IMR-90 (cell line): ENCODE measurements at regions not wholly inside any gene's neighbourhood (a gene's known extent, or its start where the extent isn't known, plus 50 kb on each side); places are given as distances from the start of the nearest gene placed in this dataset.

ENCODE experiments used
- ATAC-seq: fragments of 200-7000 bp; cut with Tn5 transposase; 2 replicates; pipeline ENCODE4 v1.9.1; 2020; ENCODE audit warnings: low read depth, mild to moderate bottlenecking, moderate library complexity
- BruUV-seq: library from RNA; stranded (reverse); fragments of 400-500 nt; replicated peaks from 2 replicates; lab custom pipeline; 2021; lab: Mats Ljungman, UMichigan
- CTCF ChIA-PET: fragments of 300-600 bp; formaldehyde crosslinking; extraction: SDS; loops from one replicate; lab custom pipeline; 2021; ENCODE audit warnings: antibody characterized with exemption; lab: Yijun Ruan, JAX
- POLR2A ChIA-PET: fragments of 300-600 bp; sonication (Branson Sonifier 250); formaldehyde crosslinking; loops from one replicate; lab custom pipeline; 2022; ENCODE audit warnings: antibody characterized with exemption; ENCODE audit not compliant: unreplicated experiment; lab: Charles Lee
- DNase-seq: peaks from one replicate; pipeline ENCODE4 v3.0.0; 2013
- H2AFZ ChIP-seq: replicated peaks from 2 replicates; pipeline ENCODE3; 2013; ENCODE audit warnings: low read length, mild to moderate bottlenecking; ENCODE audit not compliant: poor library complexity
- H2AK5ac ChIP-seq: 2 replicates; pipeline ENCODE4 v1.6.1; 2013; ENCODE audit warnings: low read depth, low read length, inconsistent platforms
- H2AK9ac ChIP-seq: replicated peaks from 2 replicates; pipeline ENCODE3; 2013; ENCODE audit warnings: mild to moderate bottlenecking, low read depth, low read length, moderate library complexity; ENCODE audit not compliant: poor library complexity
- H2BK120ac ChIP-seq: 2 replicates; pipeline ENCODE4 v1.6.1; 2013; ENCODE audit warnings: low read depth, low read length, inconsistent platforms
- H2BK15ac ChIP-seq: 3 replicates; pipeline ENCODE4 v1.6.1; 2013; ENCODE audit warnings: low read depth, low read length, inconsistent platforms
- H2BK20ac ChIP-seq: 2 replicates; pipeline ENCODE4 v1.6.1; 2013; ENCODE audit warnings: low read depth, mild to moderate bottlenecking, inconsistent platforms, low read length, moderate library complexity
- H2BK5ac ChIP-seq: 2 replicates; pipeline ENCODE4 v1.6.1; 2013; ENCODE audit warnings: mild to moderate bottlenecking, low read depth, low read length, inconsistent platforms; ENCODE audit not compliant: poor library complexity, severe bottlenecking
- H3K14ac ChIP-seq: replicated peaks from 2 replicates; pipeline ENCODE4 v1.6.1; 2013; ENCODE audit warnings: low read depth, low read length, inconsistent platforms
- H3K18ac ChIP-seq: 2 replicates; pipeline ENCODE4 v1.6.1; 2013; ENCODE audit warnings: low read depth, low read length, control low read depth
- H3K23ac ChIP-seq: 2 replicates; pipeline ENCODE4 v1.6.1; 2013; ENCODE audit warnings: low read depth, low read length, inconsistent platforms
- H3K27ac ChIP-seq: 2 replicates; pipeline ENCODE4 v1.5.1; 2013; ENCODE audit warnings: mild to moderate bottlenecking, control low read depth, low read length; ENCODE audit not compliant: insufficient read depth
- H3K27me3 ChIP-seq: 2 replicates; pipeline ENCODE4 v1.6.1; 2013; ENCODE audit warnings: low read length; ENCODE audit not compliant: control insufficient read depth, insufficient read depth
- H3K36me3 ChIP-seq: 2 replicates; pipeline ENCODE4 v1.6.1; 2013; ENCODE audit warnings: low read length, mixed read lengths; ENCODE audit not compliant: control insufficient read depth, insufficient read depth
- H3K4ac ChIP-seq: 2 replicates; pipeline ENCODE4 v1.6.1; 2013; ENCODE audit warnings: low read depth, low read length, inconsistent platforms
- H3K4me1 ChIP-seq: 2 replicates; pipeline ENCODE4 v1.6.1; 2013; ENCODE audit warnings: low read length, mixed read lengths; ENCODE audit not compliant: control insufficient read depth, insufficient read depth
- H3K4me2 ChIP-seq: 2 replicates; pipeline ENCODE4 v1.6.1; 2013; ENCODE audit warnings: low read depth, mild to moderate bottlenecking, control low read depth, low read length, moderate library complexity
- H3K4me3 ChIP-seq: 2 replicates; pipeline ENCODE4 v1.5.1; 2013; ENCODE audit warnings: low read depth, mild to moderate bottlenecking, control low read depth, low read length, moderate library complexity; ENCODE audit not compliant: insufficient read depth
- H3K56ac ChIP-seq: 2 replicates; pipeline ENCODE4 v1.6.1; 2013; ENCODE audit warnings: low read length, inconsistent platforms; ENCODE audit not compliant: insufficient read depth; ENCODE audit errors: extremely low read depth
- H3K79me1 ChIP-seq, 2 experiments: 2 replicates each; pipeline ENCODE4 v1.6.1; 2013; ENCODE audit warnings: low read length in 2 of 2, inconsistent platforms in 1 of 2, low read depth in 1 of 2
- H3K9ac ChIP-seq: 2 replicates; pipeline ENCODE4 v1.6.1; 2013; ENCODE audit warnings: low read depth, low read length, control low read depth
- H3K9me1 ChIP-seq: 2 replicates; pipeline ENCODE4 v1.6.1; 2013; ENCODE audit warnings: low read length, inconsistent platforms; ENCODE audit not compliant: insufficient read depth
- H3K9me3 ChIP-seq: 2 replicates; pipeline ENCODE4 v1.6.1; 2013; ENCODE audit warnings: low read length; ENCODE audit not compliant: control insufficient read depth, insufficient read depth
- H4K20me1 ChIP-seq: 2 replicates; pipeline ENCODE4 v1.6.1; 2013; ENCODE audit warnings: low read length, inconsistent platforms; ENCODE audit not compliant: insufficient read depth
- H4K5ac ChIP-seq: 2 replicates; pipeline ENCODE4 v1.6.1; 2013; ENCODE audit warnings: mild to moderate bottlenecking, low read depth, low read length, control low read depth
- H4K8ac ChIP-seq, 2 experiments: 2 replicates each; pipeline ENCODE4 v1.6.1; 2013; ENCODE audit warnings: low read depth in 2 of 2, low read length in 2 of 2, control low read depth in 1 of 2, inconsistent platforms in 1 of 2
- H4K91ac ChIP-seq: 2 replicates; pipeline ENCODE4 v1.6.1; 2013; ENCODE audit warnings: low read depth, low read length, inconsistent platforms; ENCODE audit not compliant: insufficient read depth
- BHLHE40 ChIP-seq: fragments of 150-350 bp; IDR thresholded peaks from 2 replicates; pipeline ENCODE4 v1.6.1; 2016; ENCODE audit warnings: mild to moderate bottlenecking, low read depth, low read length
- CEBPB ChIP-seq: IDR thresholded peaks from 2 replicates; pipeline ENCODE4 v1.6.1; 2012; ENCODE audit warnings: low read depth, low read length, improper control_type of control experiment
- CHD1 ChIP-seq: IDR thresholded peaks from 2 replicates; pipeline ENCODE4 v1.6.1; 2012; ENCODE audit warnings: low read depth, low read length, improper control_type of control experiment
- CTCF ChIP-seq: conservative IDR thresholded peaks from 2 replicates; pipeline ENCODE4 v1.5.1; 2012; ENCODE audit warnings: mild to moderate bottlenecking, low read depth, low read length, improper control_type of control experiment
- ELK1 ChIP-seq: fragments of 150-350 bp; IDR thresholded peaks from 2 replicates; pipeline ENCODE4 v1.6.1; 2016; ENCODE audit warnings: low read depth, mild to moderate bottlenecking, low read length, moderate library complexity, borderline replicate concordance
- FOS ChIP-seq: fragments of 150-350 bp; IDR thresholded peaks from 2 replicates; pipeline ENCODE4 v1.6.1; 2016; ENCODE audit warnings: low read depth, low read length
- MAFK ChIP-seq: IDR thresholded peaks from 2 replicates; pipeline ENCODE4 v1.6.1; 2012; ENCODE audit warnings: low read depth, low read length, improper control_type of control experiment
- MAZ ChIP-seq: IDR thresholded peaks from 2 replicates; pipeline ENCODE4 v1.6.1; 2012; ENCODE audit warnings: low read depth, mild to moderate bottlenecking, low read length, improper control_type of control experiment, moderate library complexity, borderline replicate concordance
- POLR2A ChIP-seq: IDR thresholded peaks from 2 replicates; pipeline ENCODE4 v1.6.1; 2012; ENCODE audit warnings: mild to moderate bottlenecking, low read depth, low read length
- RAD21 ChIP-seq: IDR thresholded peaks from 2 replicates; pipeline ENCODE4 v1.6.1; 2012; ENCODE audit warnings: low read length, improper control_type of control experiment
- RFX5 ChIP-seq: IDR thresholded peaks from 2 replicates; pipeline ENCODE4 v1.8.0; 2012; ENCODE audit warnings: low read depth, mild to moderate bottlenecking, low read length, moderate library complexity
- SMC3 ChIP-seq: fragments of 150-350 bp; IDR thresholded peaks from 2 replicates; pipeline ENCODE4 v1.6.1; 2016; ENCODE audit warnings: low read depth, mild to moderate bottlenecking, antibody characterized with exemption, low read length, moderate library complexity
- WGBS, 2 experiments: methylation state at CpG; one replicate each; pipeline versions ENCODE4 v1.1.5 to v1.1.7; 2013; ENCODE audit warnings: missing lambda C conversion rate in 2 of 2; ENCODE audit not compliant: insufficient read length in 1 of 2; ENCODE audit errors: extremely low coverage in 2 of 2; 5-methylcytosine and 5-hydroxymethylcytosine counted together
- dilution Hi-C: fragments of 300-500 bp; cut with HindIII; formaldehyde crosslinking; loops from one replicate; pipeline ENCODE4 v1.14.3; 2018; ENCODE audit warnings: low sequenced_read_pairs; ENCODE audit not compliant: unreplicated experiment
- in situ Hi-C: fragments of 300-500 bp; cut with MboI; formaldehyde crosslinking; loops from 3 replicates; pipeline ENCODE4 v1.14.3; 2019; ENCODE audit warnings: low sequenced_read_pairs, inconsistent platforms, mixed read lengths
- intact Hi-C: fragments of 100-400 bp; cut with micrococcal nuclease; formaldehyde crosslinking; loops from 2 replicates; pipeline ENCODE4 v1.10.0; 2022
- TF ChIP-seq, protein P1 (sequence below): fragments of 150-350 bp; IDR thresholded peaks from 2 replicates; pipeline ENCODE4 v1.6.1; 2017; ENCODE audit warnings: mild to moderate bottlenecking, antibody characterized with exemption, low read length, low read depth

GRCh38 chr2:67896476-67896875 lies 166.3 kb downstream of the C1D start:
- Histone ChIP-seq H3K27ac (no peak overlapping the region), H2AFZ (no peak overlapping the region), H3K79me1 (no peaks in the 10 kb centered on the region), H3K4me1 (no peaks in the 10 kb centered on the region; the same call in 1 of the 2 replicates), H4K20me1 (no peaks in the 10 kb centered on the region), H3K9me1 (no peaks in the 10 kb centered on the region), H3K4me3 (no peak overlapping the region), H3K27me3 (no peaks in the 10 kb centered on the region), H2BK20ac (no peak overlapping the region), H3K14ac (no peak overlapping the region), H2BK5ac (no peak overlapping the region), H4K8ac (no peak overlapping the region), H3K9ac (no peak overlapping the region), H3K36me3 (no peaks in the 10 kb centered on the region), H2BK15ac (no peak overlapping the region), H3K4ac (no peak overlapping the region), H4K5ac (no peak overlapping the region), H3K23ac (no peak overlapping the region), H4K91ac (no peak overlapping the region), H2BK120ac (no peak overlapping the region), H3K9me3 (peaks cover 5% of the 10 kb centered on the region), H3K4me2 (no peak overlapping the region), H3K56ac (no peak overlapping the region), H2AK5ac (no peak overlapping the region), H3K18ac (no peak overlapping the region), H2AK9ac (no peak overlapping the region)
- ChIA-PET CTCF (no interaction called here), POLR2A (no interaction called here)
- DNase-seq (no peak), ATAC-seq (no peak)
- in situ Hi-C loops, result no loop called here
- intact Hi-C loops, result no loop called here
- dilution Hi-C loops, result no loop called here
- WGBS, 2 experiments, result no CpG with 5 or more reads among the region's 2 CpGs
- BruUV-seq, result no TSS peak
- TF ChIP-seq MAZ, result no peak
- TF ChIP-seq SMC3, result no peak
- TF ChIP-seq CEBPB, result no peak
- TF ChIP-seq CHD1, result no peak
- no peak for TF ChIP-seq RAD21
- TF ChIP-seq RFX5, result no peak
- TF ChIP-seq POLR2A, result no peak
- TF ChIP-seq CTCF, result no peak
- TF ChIP-seq FOS, result no peak
- TF ChIP-seq BHLHE40, result no peak
- TF ChIP-seq, protein P1, sequence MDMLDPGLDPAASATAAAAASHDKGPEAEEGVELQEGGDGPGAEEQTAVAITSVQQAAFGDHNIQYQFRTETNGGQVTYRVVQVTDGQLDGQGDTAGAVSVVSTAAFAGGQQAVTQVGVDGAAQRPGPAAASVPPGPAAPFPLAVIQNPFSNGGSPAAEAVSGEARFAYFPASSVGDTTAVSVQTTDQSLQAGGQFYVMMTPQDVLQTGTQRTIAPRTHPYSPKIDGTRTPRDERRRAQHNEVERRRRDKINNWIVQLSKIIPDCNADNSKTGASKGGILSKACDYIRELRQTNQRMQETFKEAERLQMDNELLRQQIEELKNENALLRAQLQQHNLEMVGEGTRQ, result no peak
- TF ChIP-seq ELK1, result no peak
- no peak for TF ChIP-seq MAFK
